ENCODE measurements at regions not wholly inside any gene's neighbourhood (a gene's known extent, or its start where the extent isn't known, plus 50 kb on each side); places are given as distances from the start of the nearest gene placed in this dataset.

GRCh38 chr1:199172171-199173124 lies 533.6 kb downstream of the PTPRC start:
- TF ChIP-seq CTCF (IDR thresholded peaks at IDR 0.05) (no peak), REST (IDR thresholded peaks at IDR 0.05; ENCODE audit: insufficient read depth in 1 of 2, low read depth in 2 of 2, low read length in 1 of 2) (no peak), POLR2AphosphoS5 (IDR thresholded peaks at IDR 0.05; ENCODE audit: low read depth, low read length) (no peak)
